ENCODE measurements at regions not wholly inside any gene's neighbourhood (a gene's known extent, or its start where the extent isn't known, plus 50 kb on each side); places are given as distances from the start of the nearest gene placed in this dataset.
"Not testable (repeated sequence)": the region's sequence is repeated elsewhere in the genome, so short reads cannot be mapped to it uniquely, and the experiment has no call there.

DNA sequence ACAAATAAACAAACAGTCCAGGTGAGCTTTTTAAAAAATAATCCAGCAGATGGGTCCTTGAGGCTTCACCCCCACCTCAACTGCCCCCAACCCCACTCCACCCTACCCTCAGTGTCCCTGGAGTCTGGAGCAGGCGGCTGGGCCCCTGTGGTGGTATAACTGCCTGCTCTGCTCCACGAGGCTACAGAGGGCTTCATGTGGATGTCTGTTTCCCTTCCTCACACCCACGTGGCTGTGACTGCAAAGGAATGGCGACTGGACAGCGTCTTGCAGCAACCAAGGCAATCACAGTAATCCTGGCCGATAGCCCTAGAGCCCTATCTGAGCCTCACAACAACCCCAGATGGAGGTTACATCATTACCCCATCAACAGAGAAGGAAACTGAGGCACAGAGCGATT lies 76.5 kb downstream of the SLC2A10 start:
- DNase-seq (ENCODE audit: low spot score), result no peak

DNA sequence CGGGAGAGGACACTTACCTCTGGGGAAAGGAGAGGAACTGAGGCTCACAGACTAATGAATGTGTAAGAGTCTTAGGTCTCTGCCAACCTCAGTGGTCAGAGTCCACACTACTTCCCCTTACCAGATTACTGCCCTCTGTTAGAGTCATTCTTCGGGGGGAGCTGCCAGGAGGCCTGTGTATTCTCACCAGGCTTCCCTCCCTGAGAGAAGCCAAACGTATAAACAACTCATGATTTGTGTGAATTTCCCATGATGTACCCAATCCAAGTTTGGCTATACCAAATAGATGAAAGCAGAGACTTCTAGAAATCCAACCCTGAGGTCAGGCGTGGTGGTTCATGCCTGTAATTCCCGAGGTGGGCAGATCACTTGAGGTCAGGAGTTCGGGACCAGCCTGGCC lies 77.1 kb downstream of the SLC2A10 start:
- DNase-seq (ENCODE audit: low spot score), result no peak

DNA sequence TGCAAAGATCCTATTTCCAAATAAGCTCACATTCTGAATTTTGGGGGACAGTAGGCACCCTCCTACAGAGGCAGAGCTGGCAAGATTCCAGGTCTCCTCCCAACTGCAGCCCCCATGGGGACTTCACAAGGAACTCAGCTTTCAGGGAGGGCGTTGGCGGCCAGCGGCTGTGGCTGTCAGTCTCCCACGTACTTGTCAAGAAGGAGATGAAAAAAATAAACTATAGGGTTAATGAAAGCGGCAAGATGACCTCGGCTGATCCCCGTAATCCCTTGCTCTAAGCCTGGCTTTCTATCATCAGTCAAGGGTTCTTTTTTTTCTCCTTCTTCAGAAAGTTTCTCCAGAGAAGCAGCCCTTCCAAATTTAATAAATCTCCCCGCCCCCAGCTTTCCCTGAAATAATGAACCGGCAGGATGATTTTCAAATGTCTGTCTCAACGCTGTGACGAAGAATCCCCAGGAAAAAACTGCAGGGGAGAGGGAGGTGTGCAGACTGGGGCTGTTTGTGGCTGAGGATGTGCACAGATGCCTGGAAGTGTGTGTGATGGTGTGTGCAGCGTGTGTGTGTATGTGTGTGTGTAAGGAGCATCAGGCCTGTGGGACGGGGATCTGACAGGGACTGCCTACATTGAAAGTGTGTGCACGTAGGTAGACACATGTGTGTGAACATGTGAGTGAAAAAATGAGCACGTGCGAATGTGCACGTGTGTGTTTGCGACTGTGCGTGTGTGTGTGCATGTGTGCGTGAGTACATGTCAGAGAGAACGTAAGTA lies 78.7 kb downstream of the SLC2A10 start:
- DNase-seq (ENCODE audit: low spot score), result no peak

DNA sequence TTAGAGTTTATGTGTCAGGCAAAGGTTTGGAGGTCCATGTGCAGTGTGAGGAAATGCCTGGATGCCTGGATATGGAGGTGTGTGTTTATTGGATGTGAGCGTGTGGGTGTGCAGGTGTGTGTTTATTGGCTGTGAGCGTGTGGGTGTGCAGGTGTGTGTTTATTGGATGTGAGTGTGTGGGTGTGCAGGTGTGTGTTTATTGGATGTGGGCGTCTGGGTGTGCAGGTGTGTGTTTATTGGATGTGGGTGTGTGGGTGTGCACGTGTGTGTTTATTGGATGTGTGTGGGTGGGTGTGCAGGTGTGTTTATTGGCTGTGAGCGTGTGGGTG lies 79.3 kb downstream of the SLC2A10 start:
- DNase-seq (ENCODE audit: low spot score), result not testable (repeated sequence)

DNA sequence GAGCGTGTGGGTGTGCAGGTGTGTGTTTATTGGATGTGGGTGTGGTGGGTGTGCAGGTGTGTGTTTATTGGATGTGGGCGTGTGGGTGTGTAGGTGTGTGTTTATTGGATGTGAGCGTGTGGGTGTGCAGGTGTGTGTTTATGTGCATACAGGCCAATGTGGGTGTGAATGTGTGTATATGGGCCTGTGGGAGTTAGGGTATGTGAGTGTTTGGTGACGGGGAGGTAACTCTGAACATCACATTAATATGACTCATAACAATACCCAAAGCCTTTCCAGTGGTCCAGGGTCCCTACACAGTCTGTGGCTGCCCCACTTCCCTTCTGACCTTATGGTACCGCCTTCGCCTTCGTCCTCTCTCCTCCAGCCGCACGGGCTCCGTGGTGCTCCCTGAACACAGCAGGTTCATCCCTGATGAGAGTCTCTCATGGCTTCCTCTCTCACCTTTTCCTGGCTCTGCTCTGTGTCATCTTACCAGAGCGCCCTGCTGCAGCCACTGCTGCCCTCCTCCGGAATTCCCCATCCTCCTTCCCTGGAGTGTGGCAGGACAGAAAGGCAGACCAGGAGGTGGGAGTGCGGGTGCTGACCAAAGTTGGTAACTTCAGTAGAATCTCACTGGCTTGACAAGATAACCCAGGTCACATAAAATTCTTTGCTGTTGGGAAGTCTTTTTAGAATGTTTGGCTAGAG lies 80.0 kb downstream of the SLC2A10 start:
- DNase-seq (ENCODE audit: low spot score), result no peak

DNA sequence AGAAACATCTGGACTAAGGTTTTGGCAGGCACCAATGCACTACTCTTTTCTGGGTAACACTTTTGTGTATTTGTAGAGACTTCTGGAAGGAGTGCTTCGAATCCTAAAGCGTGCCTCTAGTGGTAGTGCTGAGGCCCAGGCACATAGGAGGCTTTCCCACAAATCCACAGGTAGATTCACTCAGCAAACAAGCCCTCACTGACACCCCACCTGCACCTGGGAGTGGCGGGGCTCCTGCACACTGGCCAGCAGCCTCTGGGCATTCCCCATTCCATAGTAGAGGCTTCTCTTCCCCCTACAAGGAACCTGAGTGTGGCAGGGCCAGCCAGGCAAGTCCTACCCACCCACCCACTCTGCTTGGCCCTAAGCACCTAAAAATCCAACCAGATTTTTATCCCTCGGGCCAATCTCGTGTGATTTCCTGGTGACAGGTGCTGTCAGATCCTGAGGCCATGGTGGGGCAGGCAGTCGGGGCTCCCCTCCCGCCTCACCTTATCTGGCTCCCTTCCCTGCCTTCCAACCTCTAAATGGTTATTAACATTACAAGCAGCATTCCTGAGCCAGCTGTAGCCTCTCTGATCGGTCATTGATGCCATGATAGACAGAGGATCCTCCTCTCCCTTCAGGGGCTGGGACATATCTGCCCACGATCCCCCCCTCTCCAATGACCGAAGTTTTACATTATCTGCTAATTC lies 82.4 kb downstream of the SLC2A10 start:
- DNase-seq (ENCODE audit: low spot score), result no peak

DNA sequence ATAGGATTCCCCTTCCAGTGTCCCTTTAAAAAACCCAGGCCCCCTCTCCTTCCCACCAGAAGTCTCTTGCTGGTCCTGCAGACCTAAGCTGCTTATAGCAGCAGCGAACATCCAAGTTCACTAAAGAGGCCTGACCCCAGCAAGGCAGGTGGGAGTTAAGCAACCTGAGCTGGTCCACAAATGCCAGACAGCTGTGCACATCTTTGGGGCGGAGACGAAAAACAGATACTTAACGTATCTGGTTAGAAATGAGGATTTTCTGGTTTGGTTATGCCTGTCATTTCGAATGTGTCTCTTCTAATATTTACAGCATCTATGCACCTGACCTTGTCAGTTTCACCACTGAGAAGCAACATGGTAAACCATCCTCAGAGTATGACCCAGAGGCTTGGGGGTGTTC lies 87.8 kb downstream of the SLC2A10 start:
- no peak for DNase-seq (ENCODE audit: low spot score)

DNA sequence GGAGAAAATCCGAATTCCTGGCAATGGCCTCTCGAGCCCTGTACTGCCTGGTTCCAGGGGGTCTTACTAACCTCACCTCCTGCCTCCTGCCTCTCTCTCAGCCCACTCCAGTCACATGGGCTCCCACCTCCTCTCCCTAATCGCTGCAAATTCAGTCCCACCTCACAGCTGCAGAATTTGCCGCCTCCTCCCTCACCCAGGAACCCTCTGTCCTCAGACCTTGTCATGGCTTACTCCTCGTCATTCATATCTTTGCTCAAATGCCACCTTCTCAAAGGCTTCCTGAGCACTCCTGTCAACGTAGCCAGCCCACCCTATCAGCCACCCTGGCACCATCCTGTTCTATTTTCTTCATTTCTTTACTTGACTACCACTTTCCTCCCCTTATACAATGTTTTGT lies 89.0 kb downstream of the SLC2A10 start:
- DNase-seq (ENCODE audit: low spot score), result no peak

DNA sequence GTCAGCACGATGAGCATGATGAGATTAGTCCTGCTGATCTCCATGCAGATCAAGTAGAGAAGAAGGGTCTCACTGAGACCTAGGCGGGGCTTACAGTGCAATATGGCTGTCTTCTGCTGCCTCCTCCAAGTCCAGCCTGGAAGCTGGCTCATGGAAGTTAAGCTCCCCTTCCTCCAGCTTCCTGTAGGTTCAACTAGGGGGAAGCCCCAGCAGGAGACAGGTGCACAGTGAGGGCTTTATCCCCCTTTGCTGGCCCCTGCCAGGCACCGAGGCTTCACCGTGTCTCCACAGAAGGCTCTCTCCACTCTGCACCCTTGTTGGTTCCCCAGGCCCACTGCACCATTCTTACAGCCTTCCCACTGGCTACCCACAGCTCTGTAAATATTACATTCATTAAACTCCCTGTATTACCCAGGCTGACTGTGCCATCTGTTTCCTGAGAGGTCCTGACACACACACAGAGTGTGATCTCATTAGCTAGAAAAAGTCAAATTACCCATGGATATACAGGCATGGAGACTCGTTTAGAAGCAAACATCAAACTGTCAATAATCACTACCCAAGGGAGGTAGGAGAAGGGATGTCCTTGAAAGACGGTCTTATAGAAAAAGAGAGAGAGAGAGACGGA lies 90.4 kb downstream of the SLC2A10 start:
- DNase-seq (ENCODE audit: low spot score), result no peak

DNA sequence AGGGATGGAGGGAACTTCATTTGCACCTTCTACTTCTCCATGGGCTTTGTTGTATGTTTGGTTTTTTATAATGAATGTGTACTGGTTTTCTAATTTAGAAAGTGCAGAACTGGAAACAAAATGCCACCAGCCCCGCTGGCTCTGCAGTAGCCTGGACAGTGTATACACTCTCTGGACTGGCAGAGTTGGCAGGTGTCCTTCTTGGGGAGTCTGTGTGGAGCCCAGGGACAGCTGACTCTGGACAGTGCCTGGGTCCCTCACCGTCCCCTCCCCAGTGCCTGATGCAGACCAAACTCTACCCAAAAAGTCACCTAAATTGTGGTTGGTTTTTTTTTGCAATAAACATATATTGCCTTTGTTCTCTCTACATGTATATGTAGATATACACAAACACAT lies 91.0 kb downstream of the SLC2A10 start:
- DNase-seq (ENCODE audit: low spot score), result no peak

DNA sequence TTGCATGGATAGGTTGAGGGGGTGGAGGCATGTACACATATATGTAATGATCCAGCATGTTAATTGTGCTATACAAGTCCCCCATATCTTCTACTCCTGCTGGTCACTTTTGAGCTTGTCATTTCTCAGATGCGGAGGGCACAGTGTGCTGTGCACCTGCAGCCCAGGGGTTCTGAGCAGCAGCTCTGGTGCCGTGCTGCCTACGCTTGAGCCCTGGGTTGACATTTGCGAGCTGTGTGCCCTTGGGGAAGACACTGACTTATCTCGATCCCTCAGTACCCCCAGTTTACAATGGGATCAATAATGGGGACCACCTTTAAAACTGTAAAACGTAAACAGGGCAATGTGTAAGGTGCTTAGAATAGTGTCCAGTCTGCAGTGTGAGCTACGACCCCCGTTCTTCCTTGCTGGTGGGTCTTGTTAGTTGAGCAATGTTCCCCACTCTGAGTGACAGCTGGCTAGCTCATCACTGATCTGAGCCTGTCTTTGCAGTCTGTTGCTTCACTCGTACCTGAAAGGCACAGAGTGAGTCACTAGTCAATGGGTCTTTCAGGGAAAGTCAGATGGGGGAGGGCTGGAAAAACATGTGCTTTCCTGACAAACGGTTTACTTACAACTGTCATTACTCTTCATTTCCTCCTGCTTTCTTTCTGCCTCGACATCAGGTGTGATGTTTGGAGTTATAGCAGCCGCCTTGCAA lies 91.7 kb downstream of the SLC2A10 start:
- no peak for DNase-seq (ENCODE audit: low spot score)

DNA sequence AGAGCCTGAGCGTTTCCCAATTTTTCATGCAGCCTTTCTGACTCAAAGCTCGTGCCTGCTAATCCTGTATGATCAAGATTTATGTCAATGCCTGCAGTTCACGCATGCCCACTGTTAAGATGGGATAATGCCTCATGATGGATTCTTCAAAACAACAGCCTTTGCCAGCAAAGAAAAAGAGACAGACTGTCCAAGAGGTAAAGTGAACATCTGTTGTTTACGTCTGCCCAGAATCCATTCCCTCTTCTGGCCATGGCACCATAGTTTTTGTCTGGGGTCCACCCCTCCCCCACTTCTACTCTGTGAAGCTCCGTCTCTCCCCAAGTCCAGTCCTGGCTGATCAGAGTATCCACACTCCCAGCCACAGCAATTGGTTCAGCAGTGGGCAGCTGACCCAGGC lies 91.9 kb upstream of the EYA2 start:
- no peak for DNase-seq (ENCODE audit: low spot score)

DNA sequence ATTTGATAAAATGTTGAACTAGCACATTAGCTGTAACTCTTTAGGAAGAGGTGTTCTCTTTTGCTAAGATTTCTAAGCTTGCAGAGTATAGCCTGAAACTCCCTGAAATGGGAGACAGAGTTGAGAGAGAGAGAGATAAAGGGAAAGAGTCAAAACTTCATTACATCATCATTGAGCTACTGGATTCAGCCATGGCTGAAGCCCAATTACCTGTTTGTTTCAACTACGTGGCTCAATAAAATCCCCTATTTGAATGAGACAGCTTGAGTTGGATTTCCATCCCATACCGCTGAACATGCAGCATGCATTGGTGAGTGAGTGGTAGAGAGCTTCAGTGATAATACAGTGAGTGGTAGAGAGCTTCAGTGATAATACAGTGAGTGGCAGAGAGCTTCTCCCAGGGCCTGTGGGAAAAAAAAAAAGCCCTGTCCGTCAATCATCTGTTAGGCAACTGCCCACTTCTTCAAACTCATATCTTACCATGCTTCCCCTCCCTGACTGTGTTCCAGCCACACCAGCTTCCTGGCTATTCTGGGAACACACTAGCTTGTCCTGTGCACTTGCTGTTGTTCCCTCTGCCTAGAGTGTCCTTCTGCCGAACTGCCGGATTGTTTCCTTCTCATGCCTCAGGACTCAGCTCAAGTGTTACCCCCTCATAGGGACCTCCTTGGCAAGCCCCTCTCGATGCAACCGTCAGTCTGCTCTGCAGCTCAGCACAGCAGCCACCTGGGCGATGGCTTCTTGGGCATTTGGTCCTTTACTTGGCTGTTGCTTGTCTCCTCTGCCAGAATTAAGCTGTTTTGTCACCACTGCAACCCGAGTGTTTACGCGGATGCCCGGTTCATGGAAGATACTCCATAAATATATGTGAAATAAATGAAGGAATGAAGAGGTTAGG lies 91.3 kb upstream of the EYA2 start:
- no peak for DNase-seq (ENCODE audit: low spot score)

DNA sequence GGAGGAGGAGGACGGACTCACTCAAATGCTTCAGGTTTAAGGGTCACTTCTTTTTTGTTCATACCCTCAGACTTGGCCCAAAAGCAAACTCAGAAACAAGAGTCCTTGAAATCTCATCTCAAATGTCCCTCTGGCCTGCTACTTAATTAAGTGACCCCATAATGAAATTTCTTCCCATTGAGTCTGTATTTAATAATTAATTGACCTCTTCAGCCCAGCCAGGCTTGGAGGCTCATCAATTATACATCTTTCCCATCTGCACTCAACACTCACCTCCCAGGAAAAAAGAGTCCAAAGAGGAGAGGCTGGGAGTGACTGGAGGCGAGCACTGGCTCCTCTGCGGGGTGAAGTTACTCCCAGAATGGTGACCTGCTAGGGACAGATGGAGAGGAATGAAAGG lies 90.5 kb upstream of the EYA2 start:
- DNase-seq (ENCODE audit: low spot score), result no peak

DNA sequence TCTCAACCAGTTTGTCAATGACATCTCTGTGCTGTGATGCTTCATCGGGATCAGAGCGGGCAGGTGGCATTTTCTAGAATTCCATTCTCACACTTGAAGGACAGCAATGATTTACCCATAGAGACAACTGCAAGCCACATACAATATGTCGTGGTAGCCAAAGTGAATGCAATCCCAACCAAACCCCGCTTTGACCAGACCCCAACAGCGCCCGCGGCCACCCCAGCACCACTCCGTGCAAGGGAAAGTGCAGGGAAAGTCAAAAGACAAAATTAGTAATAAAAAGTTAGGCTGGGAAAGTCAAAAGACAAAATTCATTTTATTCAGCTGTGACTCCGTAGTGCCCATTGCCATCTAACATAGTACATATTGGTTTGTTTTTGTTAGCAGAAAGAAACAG lies 88.8 kb upstream of the EYA2 start:
- no peak for DNase-seq (ENCODE audit: low spot score)

DNA sequence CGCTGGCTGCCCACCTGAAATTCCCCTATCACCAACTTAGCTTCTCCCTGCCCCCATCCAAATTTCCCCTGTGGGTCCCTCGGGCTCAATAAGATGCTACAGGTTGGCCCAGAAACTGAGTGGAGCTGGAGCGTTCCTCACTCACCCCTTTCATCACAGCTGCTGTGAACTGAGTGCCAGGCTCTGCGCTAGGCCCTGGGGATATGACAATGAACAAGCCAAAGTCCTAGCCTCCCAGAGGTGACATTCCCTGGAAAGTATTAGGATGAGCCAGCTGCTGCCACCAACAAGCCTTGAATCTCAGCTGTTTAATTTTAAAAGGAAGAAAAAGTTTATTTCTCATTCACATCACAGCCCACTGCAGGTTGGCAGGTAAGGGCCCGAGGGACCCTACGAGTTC lies 86.6 kb upstream of the EYA2 start:
- no peak for DNase-seq (ENCODE audit: low spot score)

DNA sequence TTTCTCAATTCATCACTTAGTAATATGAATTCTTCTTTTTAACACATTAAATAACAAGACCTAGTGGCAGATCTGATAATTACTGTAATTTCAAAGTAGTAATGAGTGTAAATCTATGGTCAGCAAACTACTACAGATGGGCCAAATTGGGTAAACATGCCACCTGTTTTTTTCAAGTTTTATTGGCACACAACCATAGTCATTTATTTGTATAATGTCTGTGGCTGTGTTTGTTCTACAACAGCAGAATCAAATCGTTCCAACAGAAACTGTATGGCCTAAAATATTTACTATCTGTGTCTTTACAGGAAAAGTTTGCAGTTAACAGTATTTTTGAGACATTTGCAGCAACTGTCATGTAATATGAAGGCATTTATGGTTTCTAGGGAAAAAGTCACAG lies 86.1 kb upstream of the EYA2 start:
- no peak for DNase-seq (ENCODE audit: low spot score)

DNA sequence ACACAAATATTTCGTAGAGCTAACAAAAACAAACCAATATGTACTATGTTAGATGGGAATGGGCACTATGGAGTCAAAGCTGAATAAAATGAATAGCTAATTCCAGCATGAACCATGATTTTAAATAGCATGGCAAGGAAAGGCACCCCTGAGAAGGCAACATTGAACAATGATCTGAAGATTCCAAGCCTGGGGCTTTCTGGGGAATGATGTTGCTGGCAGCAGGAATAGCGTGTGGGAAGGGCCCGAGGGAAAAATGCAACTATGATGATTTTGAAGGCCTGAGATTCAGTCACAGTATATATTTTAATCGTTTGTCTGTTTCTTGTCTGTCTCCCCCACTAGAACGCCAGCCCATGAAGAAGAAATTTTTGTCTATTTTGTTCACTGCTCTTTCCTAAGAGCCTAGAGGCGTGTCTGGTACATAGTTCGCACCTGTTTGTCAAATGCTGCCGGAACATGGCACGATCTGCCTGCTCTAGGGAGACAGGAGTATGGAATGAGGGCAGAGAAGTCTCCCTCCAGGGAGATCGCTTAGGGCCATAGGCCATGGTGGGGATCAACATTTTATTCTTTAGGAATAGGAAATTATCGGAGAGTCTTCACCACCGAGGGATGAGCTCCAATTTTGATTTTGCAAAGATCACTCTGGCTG lies 84.8 kb upstream of the EYA2 start:
- DNase-seq (ENCODE audit: low spot score), result no peak

DNA sequence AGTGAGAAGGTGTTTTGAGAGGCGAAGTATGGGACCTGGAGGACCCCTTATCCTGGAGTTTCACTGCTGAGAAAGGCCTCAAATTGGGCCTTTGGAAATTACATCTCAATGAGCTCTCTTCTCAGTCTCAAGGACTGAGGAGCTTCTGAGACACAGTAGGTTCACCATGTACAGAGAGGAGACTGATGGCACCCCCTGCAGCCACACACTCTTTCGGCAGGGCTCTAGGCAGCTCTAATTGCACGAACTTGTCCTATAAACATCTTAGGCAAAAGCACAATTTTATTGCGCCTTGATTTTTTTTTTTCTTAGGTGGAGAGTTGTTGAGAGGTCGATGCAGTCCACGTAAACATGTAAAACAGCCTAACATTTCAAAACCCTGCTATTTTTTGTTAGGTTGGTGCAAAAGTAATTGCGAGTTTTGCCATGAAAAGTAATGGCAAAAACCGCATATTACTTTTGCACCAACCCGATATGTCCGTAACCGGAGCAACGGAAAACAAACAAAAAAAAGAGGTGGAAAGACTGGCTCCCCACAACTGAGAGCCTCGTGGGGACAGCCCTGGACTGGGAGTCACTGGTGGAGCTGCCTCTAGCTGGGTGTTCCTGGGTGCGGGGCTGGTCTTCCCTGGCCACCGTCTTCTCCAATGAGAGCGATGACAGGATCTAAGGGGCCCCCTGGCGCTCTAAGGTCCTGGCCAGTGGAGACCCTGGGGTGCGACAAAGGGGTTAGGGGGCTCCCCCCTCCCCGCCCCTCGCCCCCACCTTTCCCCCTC lies 84.0 kb upstream of the EYA2 start:
- DNase-seq (ENCODE audit: low spot score), result no peak
